GM21360 (cell line): ENCODE measurements at regions not wholly inside any gene's neighbourhood (a gene's known extent, or its start where the extent isn't known, plus 50 kb on each side); places are given as distances from the start of the nearest gene placed in this dataset.
"Not testable (repeated sequence)": the region's sequence is repeated elsewhere in the genome, so short reads cannot be mapped to it uniquely, and the experiment has no call there.

Experiments
- ATAC-seq: cut with Tn5 transposase; IDR thresholded peaks from one replicate; pipeline ENCODE4 v1.9.1; 2021; ENCODE audit warnings: mild to moderate bottlenecking, moderate library complexity; ENCODE audit not compliant: unreplicated experiment

DNA sequence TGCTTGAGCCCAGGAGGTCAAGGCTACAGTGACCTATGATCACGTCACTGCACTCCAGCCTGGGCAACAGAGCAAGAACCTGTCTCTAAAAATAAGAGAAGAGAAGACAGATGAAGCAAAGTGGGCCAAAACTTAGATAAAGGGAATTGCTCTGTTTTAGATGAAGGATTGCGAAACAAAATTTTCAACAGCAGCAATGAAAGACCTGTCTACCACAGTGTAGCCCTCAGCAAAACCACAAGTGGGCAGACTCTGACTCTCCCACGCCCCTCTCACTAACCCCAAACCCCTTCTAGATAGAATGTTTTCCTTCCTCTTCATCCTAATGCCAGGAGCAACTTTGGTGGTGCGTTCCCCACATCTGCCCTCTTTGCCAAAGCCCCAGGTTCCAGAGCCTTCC, 105.6 kb upstream of the ALDH3B2 start:
- ATAC-seq, result no peak

DNA sequence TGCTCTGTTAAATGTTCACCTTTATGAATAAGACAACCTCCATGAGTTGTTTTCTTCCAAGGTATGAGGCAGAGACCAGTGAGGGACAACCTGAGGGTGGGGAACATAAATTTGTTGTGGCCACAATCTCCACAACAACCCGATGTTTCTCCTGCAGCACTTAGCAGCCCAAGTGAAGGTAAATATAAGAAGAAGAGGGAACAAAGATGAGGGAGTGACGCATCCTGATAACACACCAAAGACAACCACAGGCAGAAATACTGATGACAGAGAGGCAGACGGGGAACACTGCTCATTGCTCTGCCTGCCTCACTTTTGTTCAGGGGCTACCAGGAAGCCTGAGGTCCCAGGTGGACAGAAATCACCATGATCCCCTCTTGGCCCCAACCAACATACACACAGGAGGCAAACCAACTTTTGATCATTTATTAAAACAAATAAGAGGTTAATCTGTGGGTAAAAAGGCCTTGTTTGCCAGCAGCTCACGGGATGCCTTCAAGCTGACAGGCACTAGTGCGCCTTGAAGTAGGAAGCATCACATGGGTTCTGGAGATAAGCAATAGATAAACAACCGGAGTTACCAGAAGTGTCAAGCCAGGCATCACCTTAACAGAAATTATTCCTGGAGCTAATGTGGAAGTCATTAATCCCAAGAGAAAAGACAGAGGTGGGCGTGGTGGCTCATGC, 104.9 kb upstream of the ALDH3B2 start:
- ATAC-seq, result not testable (repeated sequence)

DNA sequence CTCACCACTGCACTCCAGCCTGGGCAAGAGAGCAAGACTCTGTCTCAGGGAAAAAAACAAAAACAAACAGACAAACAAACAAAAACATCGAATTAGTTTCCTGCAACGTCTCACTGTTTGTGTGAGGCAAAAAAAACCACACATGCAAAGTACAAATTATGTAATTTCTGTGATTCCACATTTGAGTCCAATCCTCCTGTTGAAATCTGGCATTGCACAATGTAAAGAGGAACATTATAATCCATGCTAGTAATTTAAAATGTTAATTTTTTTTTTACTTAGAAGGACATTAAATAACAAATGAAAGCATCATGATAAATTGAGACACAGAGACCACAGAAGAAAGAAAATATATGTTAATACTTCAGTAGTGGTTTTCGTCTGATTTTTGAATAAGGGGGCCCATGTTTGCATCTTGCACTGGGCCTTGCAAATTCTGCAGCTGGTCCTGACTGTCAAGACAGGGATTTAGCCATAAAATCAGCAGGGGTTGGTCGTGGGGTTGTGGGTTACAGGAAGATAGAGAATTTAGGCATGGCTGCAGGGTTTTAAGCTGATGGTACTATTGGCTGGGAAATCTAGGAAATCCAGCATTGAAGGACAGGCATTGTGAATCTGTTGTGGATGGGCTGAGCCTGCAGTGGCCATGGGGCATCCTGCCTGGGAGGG, 102.6 kb upstream of the ALDH3B2 start:
- ATAC-seq, result no peak

DNA sequence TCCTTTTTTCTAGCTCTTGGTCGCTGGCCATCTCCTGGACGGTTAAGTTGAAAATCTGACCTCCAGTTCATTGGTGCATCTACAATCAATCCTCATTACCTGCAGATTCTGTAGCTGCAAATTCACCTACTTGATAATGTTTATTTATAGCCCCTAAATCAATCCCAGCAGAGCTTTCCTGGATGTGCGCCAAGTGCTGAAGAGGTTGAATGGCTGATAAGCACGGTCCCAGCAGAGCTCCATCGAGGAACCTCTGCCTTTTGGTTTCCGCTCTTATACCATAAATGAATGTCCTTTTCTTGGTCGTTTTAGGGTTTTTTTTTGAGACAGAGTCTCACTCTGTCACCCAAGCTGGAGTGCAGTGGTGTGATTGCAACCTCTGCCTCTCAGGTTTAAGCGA, 99.8 kb upstream of the ALDH3B2 start:
- ATAC-seq, result not testable (repeated sequence)

DNA sequence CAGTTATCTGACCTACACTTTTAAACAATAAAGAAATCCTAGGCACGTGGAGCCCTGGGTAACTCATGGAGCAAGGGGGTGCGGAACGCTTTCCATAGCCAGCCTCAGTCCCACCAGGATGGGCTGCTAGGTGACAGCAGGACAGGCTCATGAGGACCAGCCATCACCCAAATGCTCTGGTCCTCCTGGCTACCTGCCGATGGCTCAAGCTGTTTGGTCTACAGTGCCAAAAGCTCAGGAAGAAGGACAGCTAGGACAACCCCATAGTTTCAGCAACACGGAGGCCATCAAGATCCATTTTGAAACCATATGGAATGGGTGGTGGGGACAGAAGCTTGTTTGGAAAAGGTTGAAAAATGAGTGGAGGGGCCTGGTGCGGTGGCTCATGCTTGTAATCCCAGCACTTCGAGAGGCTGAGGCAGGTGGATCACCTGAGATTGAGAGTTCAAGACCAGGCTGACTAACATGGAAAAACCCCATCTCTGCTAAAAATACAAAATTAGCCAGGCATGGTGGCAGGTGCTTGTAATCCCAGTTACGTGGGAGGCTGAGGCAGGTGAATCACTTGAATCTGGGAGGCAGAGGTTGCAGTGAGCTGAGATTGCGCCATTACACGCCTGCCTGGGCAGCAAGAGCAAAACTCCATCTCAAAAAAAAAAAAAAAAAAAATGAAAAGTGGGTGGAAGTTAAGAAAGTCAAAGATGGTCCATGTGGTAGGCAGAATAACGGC, 93.7 kb upstream of the ALDH3B2 start:
- ATAC-seq, result not testable (repeated sequence)

DNA sequence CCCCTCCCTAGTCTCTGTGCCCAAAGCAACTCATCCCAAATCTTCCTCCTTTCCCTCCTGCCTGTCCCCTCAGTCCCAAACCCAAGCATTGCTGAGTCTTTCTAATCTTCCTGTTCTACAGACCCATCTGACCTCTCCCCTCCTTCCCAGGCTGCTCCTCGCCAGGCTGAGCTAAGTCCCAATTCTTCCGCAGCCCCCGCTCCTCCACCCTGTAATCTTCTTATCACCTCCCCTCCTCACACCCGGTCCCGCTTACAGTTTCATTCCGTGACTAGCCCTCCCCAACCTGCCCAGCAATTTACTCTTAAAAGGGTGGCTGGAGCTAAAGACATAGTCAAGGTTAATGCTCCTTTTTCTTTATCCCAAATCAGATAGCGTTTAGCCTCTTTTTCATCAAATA, 86.8 kb upstream of the ALDH3B2 start:
- not testable (repeated sequence) for ATAC-seq

DNA sequence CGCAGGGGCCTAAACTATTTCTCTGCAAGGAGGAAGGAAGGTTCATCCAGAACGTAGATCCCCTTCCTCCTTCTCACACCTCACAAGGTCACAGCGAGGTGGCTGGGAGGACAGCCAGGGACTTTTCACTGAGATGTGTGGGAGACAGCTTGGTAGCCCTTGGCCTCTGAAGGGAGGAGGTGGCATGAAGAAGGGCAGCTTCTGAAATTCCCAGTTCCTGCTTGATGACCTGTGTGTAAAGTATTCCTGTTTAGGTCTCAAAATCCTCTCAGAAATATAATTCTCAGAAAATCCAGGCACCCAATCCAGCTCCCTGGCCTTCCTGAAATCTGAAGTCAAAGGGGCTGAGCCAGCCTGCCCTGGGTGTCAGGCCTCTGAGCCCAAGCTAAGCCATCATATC, 84.9 kb upstream of the ALDH3B2 start:
- ATAC-seq, result not testable (repeated sequence)

DNA sequence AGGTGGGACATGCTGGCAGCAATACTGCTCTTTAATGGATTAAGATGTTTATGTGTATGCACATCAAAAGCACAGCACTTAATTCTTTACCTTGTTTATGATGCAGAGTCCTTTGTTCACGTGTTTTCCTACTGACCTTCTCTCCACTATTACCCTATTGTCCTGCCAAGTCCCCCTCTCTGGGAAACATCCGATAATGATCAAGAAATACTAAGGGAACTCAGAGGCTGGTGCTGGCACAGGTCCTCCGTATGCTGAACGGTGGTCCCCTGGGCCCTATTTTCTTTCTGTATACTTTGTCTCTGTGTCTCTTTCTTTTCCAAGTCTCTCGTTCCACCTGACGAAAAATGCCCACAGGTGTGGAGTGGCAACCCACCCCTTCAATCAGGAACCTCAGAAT, 84.0 kb upstream of the ALDH3B2 start:
- not testable (repeated sequence) for ATAC-seq

DNA sequence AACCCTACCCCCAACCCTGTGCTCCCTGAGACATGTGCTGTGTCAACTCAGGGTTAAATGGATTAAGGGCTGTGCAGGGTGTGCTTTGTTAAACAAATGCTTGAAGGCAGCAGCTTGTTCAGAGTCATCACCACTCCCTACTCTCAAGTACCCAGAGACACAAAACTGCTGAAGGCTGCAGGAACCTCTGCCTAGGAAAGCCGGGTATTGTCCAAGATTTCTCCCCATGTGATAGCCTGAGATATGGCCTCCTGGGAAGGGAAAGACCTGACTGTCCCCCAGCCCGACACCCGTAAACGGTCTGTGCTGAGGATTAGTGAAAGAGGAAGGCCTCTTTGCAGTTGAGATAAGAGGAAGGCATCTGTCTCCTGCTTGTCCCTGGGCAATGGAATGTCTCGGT, 83.6 kb upstream of the ALDH3B2 start:
- ATAC-seq, result not testable (repeated sequence)

DNA sequence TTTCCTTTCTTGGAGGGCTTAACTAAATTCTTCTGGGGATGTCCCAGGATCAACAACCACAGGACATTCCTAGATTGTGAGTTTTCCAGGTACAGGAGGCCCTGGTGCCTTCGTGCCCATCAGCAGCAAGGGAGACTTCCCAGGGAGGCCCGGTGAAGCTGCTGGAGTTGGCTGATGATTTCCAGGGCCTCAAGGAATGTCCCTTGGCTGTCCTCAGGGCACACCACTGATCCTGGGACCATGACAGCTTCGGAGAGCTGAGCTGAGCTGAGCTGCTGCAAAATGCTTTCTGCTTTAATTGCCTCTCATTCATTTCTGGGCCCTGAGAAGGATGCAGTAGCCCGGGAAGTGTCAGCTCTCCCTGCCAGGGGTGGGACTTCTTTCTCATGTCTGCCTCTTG, 79.4 kb upstream of the ALDH3B2 start:
- not testable (repeated sequence) for ATAC-seq

DNA sequence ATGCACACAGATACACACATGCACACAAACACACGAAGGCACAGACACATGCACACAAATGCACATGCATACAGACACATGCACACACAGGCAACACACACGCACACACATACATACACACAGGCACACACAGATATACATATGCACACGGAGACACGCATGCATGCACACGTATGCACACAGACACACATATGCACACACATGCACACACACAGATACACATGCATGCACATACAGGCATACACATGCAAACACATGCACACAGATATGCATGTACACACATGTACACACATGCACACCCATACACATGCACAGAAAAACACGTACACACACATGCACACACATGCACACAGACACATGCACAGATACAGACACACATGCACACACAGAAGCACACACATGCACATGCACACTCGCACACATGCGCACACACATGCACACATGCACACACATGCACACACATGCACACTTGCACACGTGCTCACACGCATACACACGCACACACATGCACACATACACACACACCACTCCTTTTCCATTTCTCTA, 70.8 kb upstream of the ALDH3B2 start:
- ATAC-seq, result no peak

DNA sequence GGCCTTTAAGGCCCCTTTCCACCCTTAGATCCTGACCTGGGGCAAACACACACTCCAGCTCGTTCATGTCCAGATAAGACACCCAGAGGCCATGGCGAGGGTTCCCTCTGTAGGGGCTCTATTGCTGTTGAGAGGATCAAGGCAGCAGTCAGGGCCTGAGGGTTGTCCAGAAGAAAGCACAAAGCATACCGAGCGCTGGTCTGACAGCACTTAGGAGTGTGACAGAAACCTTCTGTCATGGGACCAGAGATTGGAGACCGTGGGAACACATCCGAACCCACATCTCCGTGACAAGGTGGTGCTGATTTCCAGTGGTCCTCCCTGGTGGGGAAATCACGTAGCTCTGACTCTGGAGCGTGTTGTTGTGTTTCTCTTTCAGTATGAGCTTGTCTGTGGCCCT, 69.8 kb upstream of the ALDH3B2 start:
- not testable (repeated sequence) for ATAC-seq

DNA sequence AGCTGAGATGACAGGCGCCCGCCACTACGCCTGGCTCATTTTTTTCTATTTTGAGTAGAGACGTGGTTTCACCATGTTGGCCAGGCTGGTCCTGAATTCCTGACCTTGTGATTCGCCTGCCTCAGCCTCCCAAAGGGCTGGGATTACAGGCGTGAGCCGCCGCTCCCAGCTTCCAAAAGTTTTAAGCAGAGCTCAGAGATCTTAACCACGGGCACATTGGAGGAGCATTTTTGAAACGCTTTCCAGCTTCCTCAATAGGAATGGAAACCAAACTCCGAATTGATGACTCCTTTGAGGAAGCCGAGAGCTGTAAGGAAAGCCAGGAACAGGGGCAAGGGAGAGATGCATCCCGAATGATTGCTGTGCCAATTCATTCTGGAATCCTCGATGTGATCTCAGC, 63.8 kb upstream of the ALDH3B2 start:
- not testable (repeated sequence) for ATAC-seq

DNA sequence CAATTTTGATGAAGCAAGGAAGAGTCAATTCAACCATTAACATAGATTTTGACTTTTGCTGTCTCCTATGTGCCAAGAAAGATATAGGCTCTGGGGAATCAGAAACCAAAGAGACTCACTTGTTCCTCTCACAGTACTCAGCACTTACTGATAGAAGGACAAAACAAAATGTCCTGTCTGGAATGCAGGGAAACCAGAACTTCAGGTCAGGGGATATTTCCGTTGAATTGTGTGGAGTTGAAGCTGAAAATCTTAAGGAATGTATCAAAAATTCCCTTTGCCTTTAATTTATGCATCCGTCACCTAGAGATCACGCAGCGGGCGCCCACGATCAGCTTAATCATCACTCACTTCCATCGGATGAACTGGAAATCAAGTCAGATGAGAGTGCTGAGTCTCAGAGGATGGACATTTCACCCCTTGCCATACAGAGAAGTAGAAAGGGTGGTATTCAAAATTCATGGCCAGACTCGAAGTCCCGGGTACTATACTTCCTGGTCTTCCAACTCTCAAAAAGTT, 63.2 kb upstream of the ALDH3B2 start:
- ATAC-seq, result not testable (repeated sequence)

DNA sequence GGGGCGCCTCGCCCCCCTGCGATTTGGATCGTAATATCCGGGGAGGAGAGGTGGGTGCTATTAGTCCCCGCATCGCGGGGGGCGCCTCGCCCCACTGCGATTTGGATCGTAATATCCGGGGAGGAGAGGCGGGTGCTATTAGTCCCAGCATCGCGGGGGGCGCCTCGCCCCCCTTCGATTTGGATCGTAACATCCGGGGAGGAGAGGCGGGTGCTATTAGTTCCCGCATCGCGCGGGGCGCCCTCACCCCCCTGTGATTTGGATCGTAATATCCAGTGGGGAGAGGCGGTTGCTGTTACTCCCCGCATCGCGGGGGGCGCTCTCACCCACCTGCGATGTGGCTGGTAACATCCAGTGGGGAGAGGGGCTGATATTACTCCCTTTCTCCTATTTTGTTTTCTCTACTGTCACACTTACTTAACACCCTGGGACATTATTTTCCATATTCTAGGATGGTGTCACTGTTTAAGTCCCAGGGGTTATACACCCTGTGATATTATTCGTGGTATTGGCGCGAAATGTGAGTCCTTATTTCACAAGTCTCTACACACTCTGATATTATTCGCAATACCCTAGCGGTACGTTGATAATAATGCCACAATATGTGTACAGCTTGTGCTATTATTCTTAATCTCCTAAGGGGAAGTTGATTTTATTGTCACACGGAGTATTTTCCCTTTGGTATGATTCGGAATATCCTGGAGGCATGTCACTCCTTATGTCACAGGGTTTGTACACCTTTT, 57.8 kb upstream of the ALDH3B2 start:
- no peak for ATAC-seq

DNA sequence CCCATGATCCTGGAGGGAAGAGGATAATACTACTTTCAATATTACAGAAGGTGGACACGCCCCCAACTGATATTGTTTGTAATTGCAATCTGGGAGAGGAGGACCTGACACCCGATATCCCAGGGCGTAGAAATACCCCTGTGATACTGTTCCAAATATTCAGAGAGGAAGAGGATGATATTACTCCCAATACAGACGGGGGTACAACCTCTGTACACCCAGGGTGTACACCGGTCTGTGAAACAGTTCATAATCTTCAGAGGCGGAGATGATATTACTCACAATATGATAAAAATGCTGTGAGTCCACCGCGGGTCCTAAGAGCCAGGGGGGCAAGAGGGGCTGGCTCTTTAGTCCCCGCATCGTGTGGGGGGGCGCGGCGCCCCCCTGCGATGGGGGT, 57.2 kb upstream of the ALDH3B2 start:
- ATAC-seq, result no peak

DNA sequence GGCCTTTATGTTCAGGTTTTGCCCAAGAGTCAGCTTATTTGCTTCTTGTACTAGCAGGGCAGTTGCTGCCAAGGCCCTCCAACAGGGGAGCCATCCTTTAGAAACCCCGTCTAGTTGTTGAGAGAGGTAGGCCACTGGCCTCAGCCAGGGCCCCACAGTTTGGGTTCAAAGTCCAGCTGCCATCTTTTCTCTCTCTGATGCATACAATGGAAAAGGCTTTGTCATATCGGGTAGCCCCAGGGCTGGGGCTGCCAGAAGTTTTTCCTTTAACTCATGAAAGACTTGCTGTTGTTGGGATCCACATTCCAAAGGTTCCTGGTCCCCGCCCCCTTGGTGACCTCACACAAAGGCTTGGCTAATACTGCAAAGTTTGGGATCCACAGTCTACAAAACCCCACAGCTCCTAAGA, 53.7 kb upstream of the ALDH3B2 start:
- ATAC-seq, result not testable (repeated sequence)

DNA sequence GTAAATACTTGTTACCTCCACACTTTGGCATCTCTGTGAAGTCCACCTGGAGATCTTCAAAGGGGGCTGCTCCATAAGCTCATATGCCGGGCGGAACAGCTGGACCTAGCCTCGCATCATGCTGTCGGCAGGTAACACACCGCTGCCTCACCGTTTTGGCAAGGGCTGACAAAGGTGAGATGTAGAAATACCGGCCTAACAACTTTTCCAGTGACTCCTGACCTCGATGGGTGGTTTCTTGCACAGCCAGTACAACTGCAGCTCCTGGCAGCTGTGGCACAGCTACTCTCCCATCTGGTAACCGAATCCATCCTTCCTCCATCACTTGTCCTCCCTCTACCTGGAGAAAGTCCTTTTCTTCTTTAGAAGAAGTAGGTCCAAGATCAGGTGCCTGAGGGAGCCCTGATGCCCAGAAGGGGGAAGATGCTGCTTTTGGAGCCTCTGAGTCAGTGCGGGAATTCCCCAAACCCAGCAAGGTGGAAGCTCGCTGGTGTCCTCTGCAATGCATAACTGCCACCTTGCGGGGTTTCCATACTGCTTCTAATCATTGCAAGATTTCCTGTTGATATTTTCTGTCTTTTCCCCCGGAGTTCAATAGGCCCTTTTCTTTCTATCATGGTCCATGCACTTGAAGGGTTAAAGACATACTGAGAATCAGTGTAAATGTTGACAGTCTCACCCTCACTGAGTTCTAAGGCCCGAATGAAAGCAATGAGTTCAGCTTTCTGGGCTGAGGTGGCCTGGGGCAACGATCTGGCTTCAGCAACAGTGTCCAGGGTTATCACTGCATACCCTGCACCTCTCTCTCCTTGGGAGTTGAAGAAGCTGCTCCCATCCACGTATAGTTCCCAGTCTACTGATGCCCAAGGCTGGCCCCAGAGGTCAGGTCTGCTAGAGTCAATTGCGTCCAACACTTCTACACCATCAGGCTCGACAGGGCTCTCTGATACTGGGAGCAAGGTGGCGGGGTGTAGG, 52.9 kb upstream of the ALDH3B2 start:
- not testable (repeated sequence) for ATAC-seq
